ENCODE measurements at regions not wholly inside any gene's neighbourhood (a gene's known extent, or its start where the extent isn't known, plus 50 kb on each side); places are given as distances from the start of the nearest gene placed in this dataset.

- no peak for ATAC-seq
Observed at GRCh38 chr6:71066153-71066552, 109.3 kb upstream of the B3GAT2 start.

DNA sequence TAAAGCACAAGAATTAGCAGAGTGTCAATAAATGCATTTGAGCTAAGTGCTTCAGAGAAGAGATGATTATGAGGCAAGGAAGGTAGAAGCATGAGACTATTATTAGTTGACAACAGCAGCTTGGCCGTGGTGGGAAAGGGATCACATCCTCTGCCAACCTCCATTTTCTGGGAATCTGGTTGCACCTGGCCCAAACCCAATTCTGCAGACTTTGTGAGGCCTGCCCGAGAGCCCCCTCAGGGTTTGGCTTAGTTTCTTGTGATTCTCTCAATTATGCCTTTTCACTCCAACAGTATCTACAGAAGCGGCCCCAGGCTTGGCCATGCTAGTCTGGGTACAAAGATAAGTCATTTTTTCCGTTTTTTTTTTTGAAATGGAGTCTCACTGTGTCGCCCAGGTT, 111.0 kb upstream of the B3GAT2 start:
- DNase-seq (no peak), ATAC-seq (no peak)
- H3K4me1 Mint-ChIP-seq = no peaks in the 10 kb centered on the region
- no peak overlapping the region for H3K4me3 Mint-ChIP-seq
- no peaks in the 10 kb centered on the region for H3K9me3 Mint-ChIP-seq (ENCODE audit: low read depth)
- H3K27me3 Mint-ChIP-seq = peaks cover 4% of the 10 kb centered on the region
- no peak overlapping the region for H3K27ac Mint-ChIP-seq
- H3K36me3 Mint-ChIP-seq (ENCODE audit: low read depth) = no peaks in the 10 kb centered on the region
- intact Hi-C loops (cut with DNase I, micrococcal nuclease) = no loop called here
- CTCF ChIA-PET = no interaction called here
- POLR2A ChIA-PET = no interaction called here

More at GRCh38 chr6:71066153-71066552, 109.3 kb upstream of the B3GAT2 start:
- Mint-ChIP-seq H3K4me3 (no peak overlapping the region), H3K27ac (no peak overlapping the region), H3K9me3 (ENCODE audit: low read depth) (no peaks in the 10 kb centered on the region), H3K27me3 (peaks cover 4% of the 10 kb centered on the region), H3K4me1 (no peaks in the 10 kb centered on the region), H3K36me3 (ENCODE audit: low read depth) (no peaks in the 10 kb centered on the region)
- no peak for DNase-seq
- POLR2A ChIA-PET = no interaction called here
- intact Hi-C loops (cut with DNase I, micrococcal nuclease) = no loop called here
- CTCF ChIA-PET = no interaction called here

DNA sequence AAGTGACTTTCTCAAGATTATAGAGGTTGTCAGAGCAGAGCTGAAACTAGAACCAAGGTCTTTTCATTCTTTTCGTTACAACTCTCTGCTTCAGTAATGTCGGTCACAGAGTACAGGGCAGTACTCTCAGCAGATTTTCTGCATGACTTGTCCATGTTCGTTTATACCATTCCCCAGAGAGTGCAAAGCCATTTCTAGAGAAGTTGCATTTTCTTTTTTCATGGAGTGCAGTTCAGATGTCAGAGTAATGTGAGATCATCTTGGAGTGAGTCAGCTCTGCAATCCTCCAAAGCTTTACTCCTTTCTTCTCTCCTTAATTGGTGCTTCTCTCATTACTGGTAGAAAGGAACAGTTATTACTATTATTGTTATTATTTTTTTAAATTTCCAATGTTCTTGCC, 115.6 kb upstream of the B3GAT2 start:
- Mint-ChIP-seq H3K9me3 (ENCODE audit: low read depth) (peaks cover 2% of the 10 kb centered on the region), H3K27me3 (peaks cover 12% of the 10 kb centered on the region), H3K4me3 (no peak overlapping the region), H3K4me1 (no peaks in the 10 kb centered on the region), H3K27ac (no peak overlapping the region), H3K36me3 (ENCODE audit: low read depth) (no peaks in the 10 kb centered on the region)
- ATAC-seq = no peak
- POLR2A ChIA-PET = no interaction called here
- CTCF ChIA-PET = no interaction called here
- DNase-seq = no peak
- intact Hi-C loops (cut with DNase I, micrococcal nuclease) = no loop called here

DNA sequence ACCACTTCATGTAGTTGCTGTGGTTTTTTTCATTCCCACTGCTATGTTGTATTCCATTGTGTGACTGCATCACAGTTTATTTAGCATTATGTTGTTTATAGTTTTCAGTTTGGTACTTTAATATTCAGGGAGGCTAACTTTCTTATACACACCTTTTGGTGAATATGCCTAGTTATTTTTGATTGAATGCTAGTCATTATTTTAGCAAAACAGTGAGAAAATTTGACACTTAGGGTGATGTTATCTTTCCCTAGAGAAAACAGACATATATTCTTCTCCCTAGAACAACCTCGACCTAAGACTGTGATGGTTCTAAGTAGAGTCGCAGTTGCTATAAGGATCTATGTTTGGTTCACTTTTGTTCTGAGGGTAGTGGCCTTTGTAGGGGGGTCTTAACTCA, 120.8 kb upstream of the B3GAT2 start:
- Mint-ChIP-seq H3K4me3 (no peak overlapping the region), H3K4me1 (no peaks in the 10 kb centered on the region), H3K36me3 (ENCODE audit: low read depth) (no peaks in the 10 kb centered on the region), H3K27ac (no peak overlapping the region), H3K27me3 (peaks cover 9% of the 10 kb centered on the region), H3K9me3 (ENCODE audit: low read depth) (peaks cover 11% of the 10 kb centered on the region)
- ATAC-seq (no peak), DNase-seq (no peak)
- POLR2A ChIA-PET = no interaction called here
- intact Hi-C loops (cut with DNase I, micrococcal nuclease) = no loop called here
- CTCF ChIA-PET = no interaction called here

- no peaks in the 10 kb centered on the region for H3K36me3 Mint-ChIP-seq (ENCODE audit: low read depth)
- H3K9me3 Mint-ChIP-seq (ENCODE audit: low read depth) = peaks cover 11% of the 10 kb centered on the region
- ATAC-seq = no peak
- DNase-seq = no peak
- POLR2A ChIA-PET = no interaction called here
- H3K27ac Mint-ChIP-seq = no peak overlapping the region
- intact Hi-C loops (cut with DNase I, micrococcal nuclease) = no loop called here
- no peaks in the 10 kb centered on the region for H3K4me1 Mint-ChIP-seq
- H3K4me3 Mint-ChIP-seq = no peak overlapping the region
- CTCF ChIA-PET = no interaction called here
- H3K27me3 Mint-ChIP-seq = peaks cover 5% of the 10 kb centered on the region
Observed at GRCh38 chr6:71079677-71080076, 122.8 kb upstream of the B3GAT2 start.

- ChIA-PET CTCF (no interaction called here), POLR2A (no interaction called here)
- intact Hi-C loops (cut with DNase I, micrococcal nuclease) = no loop called here
- Mint-ChIP-seq H3K27me3 (peaks cover 6% of the 10 kb centered on the region), H3K36me3 (ENCODE audit: low read depth) (no peaks in the 10 kb centered on the region), H3K9me3 (ENCODE audit: low read depth) (peaks cover 11% of the 10 kb centered on the region), H3K4me3 (no peak overlapping the region), H3K4me1 (no peaks in the 10 kb centered on the region), H3K27ac (no peak overlapping the region)
- DNase-seq = no peak
- ATAC-seq = no peak
Observed at GRCh38 chr6:71080133-71080532, 123.3 kb upstream of the B3GAT2 start.

DNA sequence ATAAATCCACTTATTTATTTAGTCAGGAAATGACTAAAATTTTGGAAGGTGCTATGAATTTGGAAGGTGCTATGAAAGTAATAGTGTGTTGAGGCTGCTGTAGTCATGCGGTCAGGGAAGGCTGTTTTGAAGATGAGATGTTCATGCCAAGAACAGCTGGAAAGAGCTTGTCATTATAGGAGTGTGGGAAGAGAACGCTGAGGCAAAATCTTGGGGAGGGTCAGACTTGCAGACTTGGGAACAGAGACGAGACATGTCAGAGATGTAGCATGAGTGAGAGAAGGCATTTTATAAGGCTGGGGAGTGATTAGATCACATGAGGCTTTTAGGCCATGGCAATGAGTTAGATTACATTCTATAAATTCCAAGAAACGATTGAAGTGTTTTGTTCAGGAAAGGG, 124.0 kb upstream of the B3GAT2 start:
- ChIA-PET CTCF (no interaction called here), POLR2A (no interaction called here)
- Mint-ChIP-seq H3K36me3 (ENCODE audit: low read depth) (no peaks in the 10 kb centered on the region), H3K9me3 (ENCODE audit: low read depth) (peaks cover 11% of the 10 kb centered on the region), H3K27ac (no peak overlapping the region), H3K4me1 (no peaks in the 10 kb centered on the region), H3K27me3 (peaks cover 3% of the 10 kb centered on the region), H3K4me3 (no peak overlapping the region)
- intact Hi-C loops (cut with DNase I, micrococcal nuclease) = no loop called here
- DNase-seq = no peak
- no peak for ATAC-seq

GRCh38 chr6:71082033-71082650, 125.3 kb upstream of the B3GAT2 start:
- intact Hi-C loops (cut with DNase I, micrococcal nuclease) = no loop called here
- Mint-ChIP-seq H3K9me3 (ENCODE audit: low read depth) (peaks cover 11% of the 10 kb centered on the region), H3K27me3 (peaks cover 3% of the 10 kb centered on the region), H3K4me1 (no peaks in the 10 kb centered on the region), H3K27ac (no peak overlapping the region), H3K4me3 (no peak overlapping the region), H3K36me3 (ENCODE audit: low read depth) (no peaks in the 10 kb centered on the region)
- ATAC-seq = no peak
- DNase-seq = no peak
- ChIA-PET CTCF (interaction anchor here (0.7 kb wide), 1 partner anchor 24 kb away, joined by 3 read pairs; no protein-coding TSS in a partner anchor), POLR2A (no interaction called here)

DNA sequence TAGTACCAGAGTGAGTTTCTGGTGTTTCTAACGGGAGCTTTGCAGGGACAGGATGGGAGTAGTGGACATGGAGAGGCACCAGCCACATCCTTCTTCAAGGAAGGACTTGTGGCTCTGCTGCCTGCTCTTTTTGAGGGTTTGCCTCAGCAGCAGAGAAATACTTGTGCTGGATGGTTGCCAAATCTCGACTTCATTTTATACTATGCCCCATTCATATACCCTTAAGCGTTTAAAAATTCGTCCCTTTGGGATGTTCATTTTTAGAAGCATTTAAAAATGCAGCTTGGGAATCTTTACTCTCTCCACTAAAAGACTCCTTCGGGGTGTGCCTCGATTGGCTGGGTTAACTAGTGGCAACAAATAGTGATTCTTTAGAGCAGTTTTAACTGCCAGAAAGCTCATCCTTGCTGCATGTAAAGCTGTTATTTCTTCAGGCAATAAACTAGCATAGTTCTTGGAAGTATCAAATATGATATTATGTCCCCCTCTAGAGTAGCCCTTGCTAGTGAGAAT, 126.5 kb upstream of the B3GAT2 start:
- intact Hi-C loops (cut with DNase I, micrococcal nuclease) = no loop called here
- Mint-ChIP-seq H3K36me3 (ENCODE audit: low read depth) (no peaks in the 10 kb centered on the region), H3K27ac (no peak overlapping the region), H3K4me3 (no peak overlapping the region), H3K4me1 (no peaks in the 10 kb centered on the region), H3K9me3 (ENCODE audit: low read depth) (peaks cover 3% of the 10 kb centered on the region), H3K27me3 (peaks cover 3% of the 10 kb centered on the region)
- POLR2A ChIA-PET = no interaction called here
- DNase-seq (no peak), ATAC-seq (no peak)
- CTCF ChIA-PET = no interaction called here

DNA sequence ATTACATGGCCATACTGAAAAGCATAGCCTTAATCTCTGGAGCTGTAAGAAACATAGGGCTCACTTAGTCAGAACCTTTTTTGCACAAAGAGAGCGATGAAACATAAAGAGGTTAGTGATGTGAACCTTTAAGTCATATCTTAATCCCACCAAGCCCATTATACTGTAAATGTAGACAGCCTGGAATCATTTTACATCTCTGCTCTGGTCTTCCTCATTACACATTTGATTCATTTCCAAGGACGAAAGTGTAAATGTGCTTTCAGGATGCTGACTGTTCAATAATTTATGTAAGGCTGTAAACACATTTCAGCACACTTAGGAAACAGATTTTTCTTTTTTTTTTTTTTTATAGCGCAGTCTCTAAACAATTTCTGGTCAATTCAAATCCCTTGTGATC, 131.3 kb upstream of the B3GAT2 start:
- Mint-ChIP-seq H3K36me3 (ENCODE audit: low read depth) (no peaks in the 10 kb centered on the region), H3K4me1 (no peaks in the 10 kb centered on the region), H3K4me3 (no peak overlapping the region), H3K9me3 (ENCODE audit: low read depth) (no peaks in the 10 kb centered on the region), H3K27ac (no peak overlapping the region), H3K27me3 (peaks cover 5% of the 10 kb centered on the region)
- ChIA-PET CTCF (no interaction called here), POLR2A (no interaction called here)
- DNase-seq (no peak), ATAC-seq (no peak)
- intact Hi-C loops (cut with DNase I, micrococcal nuclease) = no loop called here

- Mint-ChIP-seq H3K9me3 (ENCODE audit: low read depth) (no peaks in the 10 kb centered on the region), H3K4me3 (no peak overlapping the region), H3K4me1 (no peaks in the 10 kb centered on the region), H3K36me3 (ENCODE audit: low read depth) (no peaks in the 10 kb centered on the region), H3K27ac (no peak overlapping the region), H3K27me3 (peaks cover 1% of the 10 kb centered on the region)
- ChIA-PET CTCF (interaction anchor here (1.4 kb wide), 1 partner anchor 95 kb away, joined by 4 read pairs; no protein-coding TSS in a partner anchor), POLR2A (no interaction called here)
- no peak for ATAC-seq
- intact Hi-C loops (cut with DNase I, micrococcal nuclease) = no loop called here
- DNase-seq = no peak
Observed at GRCh38 chr6:71090217-71090616, 133.4 kb upstream of the B3GAT2 start.

GRCh38 chr6:71091167-71091566, 134.3 kb upstream of the B3GAT2 start:
- Mint-ChIP-seq H3K27me3 (peaks cover 1% of the 10 kb centered on the region), H3K27ac (no peak overlapping the region), H3K36me3 (ENCODE audit: low read depth) (no peaks in the 10 kb centered on the region), H3K4me3 (no peak overlapping the region), H3K4me1 (no peaks in the 10 kb centered on the region), H3K9me3 (ENCODE audit: low read depth) (no peaks in the 10 kb centered on the region)
- no peak for DNase-seq
- ATAC-seq = no peak
- ChIA-PET CTCF (interaction anchor here (1.4 kb wide), 1 partner anchor 95 kb away, joined by 4 read pairs; no protein-coding TSS in a partner anchor), POLR2A (no interaction called here)
- intact Hi-C loops (cut with DNase I, micrococcal nuclease) = no loop called here

GRCh38 chr6:71091956-71092355, 135.1 kb upstream of the B3GAT2 start:
- intact Hi-C loops (cut with DNase I, micrococcal nuclease) = no loop called here
- Mint-ChIP-seq H3K4me3 (no peak overlapping the region), H3K9me3 (ENCODE audit: low read depth) (no peaks in the 10 kb centered on the region), H3K36me3 (ENCODE audit: low read depth) (no peaks in the 10 kb centered on the region), H3K27me3 (peaks cover 1% of the 10 kb centered on the region), H3K4me1 (no peaks in the 10 kb centered on the region), H3K27ac (no peak overlapping the region)
- POLR2A ChIA-PET = no interaction called here
- no peak for DNase-seq
- CTCF ChIA-PET = no interaction called here
- no peak for ATAC-seq
